ENCODE measurements at regions not wholly inside any gene's neighbourhood (a gene's known extent, or its start where the extent isn't known, plus 50 kb on each side); places are given as distances from the start of the nearest gene placed in this dataset.
A peak's percentile ranks its signal among the peaks of the same experiment; 100 is the strongest.
"Not testable (repeated sequence)": the region's sequence is repeated elsewhere in the genome, so short reads cannot be mapped to it uniquely, and the experiment has no call there.

- DNase-seq, result no peak
- H3K27ac ChIP-seq, result no peak overlapping the region
- H3K4me1 ChIP-seq, result no peaks in the 10 kb centered on the region
- no peaks in the 10 kb centered on the region for H3K9me3 ChIP-seq (replicated peaks)
- H3K4me3 ChIP-seq, result no peak overlapping the region
- H3K36me3 ChIP-seq, result no peaks in the 10 kb centered on the region
- peaks cover 6% of the 10 kb centered on the region; the same call in 1 of the 2 replicates for H3K27me3 ChIP-seq
Measured at GRCh38 chr2:176914371-176914770, 298.2 kb upstream of the HNRNPA3 start.

GRCh38 chr2:176922545-176922944 lies 290.0 kb upstream of the HNRNPA3 start:
- H3K4me1 ChIP-seq; H3K27ac ChIP-seq; DNase-seq; H3K27me3 ChIP-seq; H3K4me3 ChIP-seq; H3K9me3 ChIP-seq (replicated peaks); H3K36me3 ChIP-seq: not testable (repeated sequence)

- no peak for DNase-seq
- no peaks in the 10 kb centered on the region for H3K36me3 ChIP-seq
- H3K27ac ChIP-seq, result no peak overlapping the region
- H3K4me3 ChIP-seq, result no peak overlapping the region
- H3K4me1 ChIP-seq, result no peaks in the 10 kb centered on the region
- 0 out of 2 replicates have a peak, but pooled peaks cover 3% of the 10 kb centered on the region for H3K9me3 ChIP-seq (replicated peaks)
- no peaks in the 10 kb centered on the region for H3K27me3 ChIP-seq
Measured at GRCh38 chr2:176923205-176923604, 289.4 kb upstream of the HNRNPA3 start.

- Histone ChIP-seq H3K4me3 (no peak overlapping the region), H3K9me3 (replicated peaks) (0 out of 2 replicates have a peak, but pooled peaks cover 3% of the 10 kb centered on the region), H3K27me3 (no peaks in the 10 kb centered on the region), H3K36me3 (no peaks in the 10 kb centered on the region), H3K4me1 (no peaks in the 10 kb centered on the region), H3K27ac (no peak overlapping the region)
- no peak for DNase-seq
Measured at GRCh38 chr2:176924909-176925534, 287.6 kb upstream of the HNRNPA3 start.

GRCh38 chr2:176926453-176926852 lies 286.1 kb upstream of the HNRNPA3 start:
- Histone ChIP-seq H3K4me1 (no peaks in the 10 kb centered on the region), H3K36me3 (no peaks in the 10 kb centered on the region), H3K4me3 (no peak overlapping the region), H3K27ac (no peak overlapping the region), H3K9me3 (replicated peaks) (0 out of 2 replicates have a peak, but pooled peaks cover 3% of the 10 kb centered on the region), H3K27me3 (no peaks in the 10 kb centered on the region)
- DNase-seq, result no peak

- not testable (repeated sequence) for H3K4me3 ChIP-seq; H3K9me3 ChIP-seq (replicated peaks); H3K4me1 ChIP-seq; DNase-seq; H3K36me3 ChIP-seq; H3K27ac ChIP-seq; H3K27me3 ChIP-seq
Measured at GRCh38 chr2:176929387-176929786, 283.2 kb upstream of the HNRNPA3 start.

GRCh38 chr2:176931588-176932563 lies 280.7 kb upstream of the HNRNPA3 start:
- Histone ChIP-seq H3K4me3 (no peak overlapping the region), H3K36me3 (no peaks in the 10 kb centered on the region), H3K4me1 (peaks cover 7% of the 10 kb centered on the region; the same call in 1 of the 2 replicates), H3K9me3 (replicated peaks) (0 out of 2 replicates have a peak, but pooled peaks cover 2% of the 10 kb centered on the region), H3K27me3 (no peaks in the 10 kb centered on the region), H3K27ac (no peak overlapping the region)
- DNase-seq, result peak in 1 of 2 experiments; percentile 9

- no peak for DNase-seq
- Histone ChIP-seq H3K27ac (no peak overlapping the region), H3K27me3 (no peaks in the 10 kb centered on the region), H3K36me3 (no peaks in the 10 kb centered on the region), H3K9me3 (replicated peaks) (no peaks in the 10 kb centered on the region), H3K4me1 (peaks cover 7% of the 10 kb centered on the region; the same call in 1 of the 2 replicates), H3K4me3 (no peak overlapping the region)
Measured at GRCh38 chr2:176934131-176934530, 278.5 kb upstream of the HNRNPA3 start.

GRCh38 chr2:176934869-176935415 lies 277.7 kb upstream of the HNRNPA3 start:
- H3K27ac ChIP-seq, result no peak overlapping the region
- H3K27me3 ChIP-seq, result no peaks in the 10 kb centered on the region
- peaks cover 7% of the 10 kb centered on the region; the same call in 1 of the 2 replicates for H3K4me1 ChIP-seq
- no peaks in the 10 kb centered on the region for H3K36me3 ChIP-seq
- no peak overlapping the region for H3K4me3 ChIP-seq
- no peaks in the 10 kb centered on the region for H3K9me3 ChIP-seq (replicated peaks)
- no peak for DNase-seq

- no peaks in the 10 kb centered on the region for H3K27me3 ChIP-seq
- no peaks in the 10 kb centered on the region for H3K36me3 ChIP-seq
- DNase-seq, result no peak
- no peak overlapping the region for H3K4me3 ChIP-seq
- H3K9me3 ChIP-seq (replicated peaks), result no peaks in the 10 kb centered on the region
- peaks cover 7% of the 10 kb centered on the region; the same call in 1 of the 2 replicates for H3K4me1 ChIP-seq
- H3K27ac ChIP-seq, result no peak overlapping the region
Measured at GRCh38 chr2:176935543-176936102, 277.0 kb upstream of the HNRNPA3 start.

- DNase-seq, result no peak
- no peaks in the 10 kb centered on the region for H3K36me3 ChIP-seq
- no peaks in the 10 kb centered on the region for H3K9me3 ChIP-seq (replicated peaks)
- H3K27ac ChIP-seq, result no peak overlapping the region
- H3K27me3 ChIP-seq, result no peaks in the 10 kb centered on the region
- no peak overlapping the region for H3K4me3 ChIP-seq
- peaks cover 7% of the 10 kb centered on the region; the same call in 1 of the 2 replicates for H3K4me1 ChIP-seq
Measured at GRCh38 chr2:176936410-176936809, 276.2 kb upstream of the HNRNPA3 start.

- Histone ChIP-seq H3K27ac (no peak overlapping the region), H3K36me3 (no peaks in the 10 kb centered on the region), H3K9me3 (replicated peaks) (0 out of 2 replicates have a peak, but pooled peaks cover 3% of the 10 kb centered on the region), H3K4me3 (no peak overlapping the region), H3K27me3 (0 out of 2 replicates have a peak, but pooled peaks cover 3% of the 10 kb centered on the region), H3K4me1 (no peaks in the 10 kb centered on the region)
- DNase-seq, result no peak
Measured at GRCh38 chr2:176944998-176945397, 267.6 kb upstream of the HNRNPA3 start.

- Histone ChIP-seq H3K27me3 (0 out of 2 replicates have a peak, but pooled peaks cover 3% of the 10 kb centered on the region), H3K36me3 (no peaks in the 10 kb centered on the region), H3K9me3 (replicated peaks) (0 out of 2 replicates have a peak, but pooled peaks cover 3% of the 10 kb centered on the region), H3K4me1 (no peaks in the 10 kb centered on the region), H3K27ac (no peak overlapping the region), H3K4me3 (no peak overlapping the region)
- DNase-seq, result no peak
Measured at GRCh38 chr2:176947754-176948153, 264.8 kb upstream of the HNRNPA3 start.

- not testable (repeated sequence) for H3K9me3 ChIP-seq (replicated peaks); H3K36me3 ChIP-seq; DNase-seq; H3K4me3 ChIP-seq; H3K27me3 ChIP-seq; H3K4me1 ChIP-seq; H3K27ac ChIP-seq
Measured at GRCh38 chr2:176951218-176951617, 261.4 kb upstream of the HNRNPA3 start.

Measured in SJCRH30 (cell line).